Cardiac fibroblast (primary cell): ENCODE measurements at regions not wholly inside any gene's neighbourhood (a gene's known extent, or its start where the extent isn't known, plus 50 kb on each side); places are given as distances from the start of the nearest gene placed in this dataset.

ENCODE experiments used
- DNase-seq, 2 donors: peaks; one replicate each; pipeline versions ENCODE4 v3.0.0 to v3.0.0-alpha.2; 2010; ENCODE audit warnings: low read depth in 2 of 2
- H3K4me3 ChIP-seq, 2 donors: replicated peaks in 1 of 2; 1 replicate in 1 of 2; 2 replicates in 1 of 2; pipeline ENCODE4 v1.5.1; 2011; ENCODE audit warnings: low read depth in 2 of 2, low read length in 2 of 2, mild to moderate bottlenecking in 2 of 2, moderate library complexity in 1 of 2
- CTCF ChIP-seq: IDR thresholded peaks from one replicate; pipeline ENCODE4 v1.5.1; 2011; ENCODE audit warnings: low read depth, mild to moderate bottlenecking, low read length, inconsistent platforms

- H3K4me3 ChIP-seq = no peak overlapping the region
- DNase-seq = no peak
- no peak for TF ChIP-seq CTCF
Measured at GRCh38 chr1:30327370-30328099, 395.9 kb downstream of the MATN1 start.

GRCh38 chr1:30325999-30326398, 397.4 kb downstream of the MATN1 start:
- DNase-seq = no peak
- H3K4me3 ChIP-seq = no peak overlapping the region
- no peak for TF ChIP-seq CTCF

GRCh38 chr1:30325085-30325935, 398.1 kb downstream of the MATN1 start:
- no peak overlapping the region for H3K4me3 ChIP-seq
- DNase-seq = no peak
- TF ChIP-seq CTCF = no peak

GRCh38 chr1:30324251-30325084, 398.9 kb downstream of the MATN1 start:
- DNase-seq = no peak
- no peak for TF ChIP-seq CTCF
- H3K4me3 ChIP-seq = no peak overlapping the region

GRCh38 chr1:30323841-30324240, 399.5 kb downstream of the MATN1 start:
- no peak overlapping the region for H3K4me3 ChIP-seq
- DNase-seq = no peak
- TF ChIP-seq CTCF = no peak

GRCh38 chr1:30323352-30323751, 400.0 kb downstream of the MATN1 start:
- TF ChIP-seq CTCF = no peak
- no peak overlapping the region for H3K4me3 ChIP-seq
- no peak for DNase-seq
